ENCODE measurements at regions not wholly inside any gene's neighbourhood (a gene's known extent, or its start where the extent isn't known, plus 50 kb on each side); places are given as distances from the start of the nearest gene placed in this dataset.

DNA sequence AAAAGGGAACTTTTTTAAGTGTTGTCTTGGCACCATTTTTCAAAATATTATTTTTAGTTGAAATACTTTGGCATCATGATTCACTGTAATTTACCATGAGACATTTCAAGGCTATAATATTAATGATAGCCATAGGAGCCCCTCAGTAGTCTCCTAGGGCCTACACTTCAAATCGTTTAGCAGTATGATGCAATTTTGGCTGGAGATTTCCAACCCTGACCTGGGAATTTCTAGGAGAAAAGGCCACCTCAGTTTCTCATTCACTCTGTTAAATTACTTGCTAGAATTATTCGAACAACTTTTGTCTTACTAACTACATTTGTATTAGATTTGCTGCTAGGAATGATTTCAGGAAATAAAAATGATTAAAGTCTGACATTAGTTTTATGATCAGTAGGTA is 1610.9 kb upstream of the RAG2 start:
- no peaks in the 10 kb centered on the region for H3K36me3 Mint-ChIP-seq (ENCODE audit: insufficient read depth, unreplicated experiment)
- DNase-seq = no peak
- no TSS peak for BruUV-seq (replicated peaks)
- no peaks in the 10 kb centered on the region for H3K27me3 Mint-ChIP-seq (ENCODE audit: unreplicated experiment)
- intact Hi-C loops (cut with micrococcal nuclease; ENCODE audit: unreplicated experiment) = no loop called here
- H3K4me3 Mint-ChIP-seq (ENCODE audit: low read depth, unreplicated experiment) = no peak overlapping the region
- CTCF ChIA-PET = no interaction called here
- no peaks in the 10 kb centered on the region for H3K4me1 Mint-ChIP-seq (ENCODE audit: low read depth, unreplicated experiment)
- TF ChIP-seq, protein P1, sequence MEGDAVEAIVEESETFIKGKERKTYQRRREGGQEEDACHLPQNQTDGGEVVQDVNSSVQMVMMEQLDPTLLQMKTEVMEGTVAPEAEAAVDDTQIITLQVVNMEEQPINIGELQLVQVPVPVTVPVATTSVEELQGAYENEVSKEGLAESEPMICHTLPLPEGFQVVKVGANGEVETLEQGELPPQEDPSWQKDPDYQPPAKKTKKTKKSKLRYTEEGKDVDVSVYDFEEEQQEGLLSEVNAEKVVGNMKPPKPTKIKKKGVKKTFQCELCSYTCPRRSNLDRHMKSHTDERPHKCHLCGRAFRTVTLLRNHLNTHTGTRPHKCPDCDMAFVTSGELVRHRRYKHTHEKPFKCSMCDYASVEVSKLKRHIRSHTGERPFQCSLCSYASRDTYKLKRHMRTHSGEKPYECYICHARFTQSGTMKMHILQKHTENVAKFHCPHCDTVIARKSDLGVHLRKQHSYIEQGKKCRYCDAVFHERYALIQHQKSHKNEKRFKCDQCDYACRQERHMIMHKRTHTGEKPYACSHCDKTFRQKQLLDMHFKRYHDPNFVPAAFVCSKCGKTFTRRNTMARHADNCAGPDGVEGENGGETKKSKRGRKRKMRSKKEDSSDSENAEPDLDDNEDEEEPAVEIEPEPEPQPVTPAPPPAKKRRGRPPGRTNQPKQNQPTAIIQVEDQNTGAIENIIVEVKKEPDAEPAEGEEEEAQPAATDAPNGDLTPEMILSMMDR (IDR thresholded peaks at IDR 0.05; ENCODE audit: unreplicated experiment) = no peak
- H3K27ac Mint-ChIP-seq (ENCODE audit: unreplicated experiment) = no peak overlapping the region
- peaks cover 2% of the 10 kb centered on the region for H3K9me3 Mint-ChIP-seq (ENCODE audit: low read depth, unreplicated experiment)

DNA sequence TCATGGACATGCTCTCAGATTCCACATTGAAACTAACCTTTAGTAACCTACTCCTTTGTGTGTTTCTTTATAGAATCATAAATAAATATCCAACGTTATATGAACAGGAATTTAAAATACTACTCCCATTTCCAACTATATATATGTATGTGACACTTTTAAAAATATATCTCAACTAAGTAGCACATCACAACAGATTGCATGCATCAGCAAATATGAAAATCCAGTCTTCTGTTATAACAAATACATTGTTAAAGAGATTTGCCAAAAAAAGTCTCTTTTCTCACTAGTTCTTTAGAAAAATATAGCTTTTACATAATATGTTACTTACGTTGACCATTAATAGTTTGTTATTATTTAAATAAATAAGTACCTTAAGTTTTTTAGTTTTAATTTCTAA is 1608.6 kb upstream of the RAG2 start:
- intact Hi-C loops (cut with micrococcal nuclease; ENCODE audit: unreplicated experiment) = no loop called here
- Mint-ChIP-seq H3K4me3 (ENCODE audit: low read depth, unreplicated experiment) (no peak overlapping the region), H3K4me1 (ENCODE audit: low read depth, unreplicated experiment) (no peaks in the 10 kb centered on the region), H3K9me3 (ENCODE audit: low read depth, unreplicated experiment) (peaks cover 7% of the 10 kb centered on the region), H3K27ac (ENCODE audit: unreplicated experiment) (no peak overlapping the region), H3K36me3 (ENCODE audit: insufficient read depth, unreplicated experiment) (no peaks in the 10 kb centered on the region), H3K27me3 (ENCODE audit: unreplicated experiment) (no peaks in the 10 kb centered on the region)
- DNase-seq = no peak
- BruUV-seq (replicated peaks) = no TSS peak
- TF ChIP-seq, protein P1 (IDR thresholded peaks at IDR 0.05; ENCODE audit: unreplicated experiment) = no peak
- CTCF ChIA-PET = interaction anchor here (0.6 kb wide), 1 partner anchor 244 kb away, joined by 4 read pairs; no protein-coding TSS in a partner anchor

DNA sequence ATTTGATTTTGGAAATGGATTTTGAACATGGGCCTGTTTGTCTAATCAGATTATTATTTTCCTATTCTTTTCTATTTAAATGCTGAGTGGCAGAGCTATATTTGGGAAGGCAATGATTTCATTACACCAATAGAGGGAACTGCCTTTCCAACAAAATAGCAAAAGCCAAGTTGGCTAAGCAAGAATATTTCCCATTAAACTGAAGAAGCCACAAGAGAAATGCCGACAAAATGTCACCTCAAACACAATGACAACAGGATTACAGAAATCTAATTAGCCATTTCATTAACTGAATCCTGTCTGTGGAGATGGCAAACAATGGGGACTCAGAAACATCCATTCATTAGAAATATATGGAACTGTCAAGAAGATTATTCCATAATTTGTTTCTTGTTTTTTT is 1593.1 kb upstream of the RAG2 start:
- no peak overlapping the region for H3K27ac Mint-ChIP-seq (ENCODE audit: unreplicated experiment)
- DNase-seq = no peak

DNA sequence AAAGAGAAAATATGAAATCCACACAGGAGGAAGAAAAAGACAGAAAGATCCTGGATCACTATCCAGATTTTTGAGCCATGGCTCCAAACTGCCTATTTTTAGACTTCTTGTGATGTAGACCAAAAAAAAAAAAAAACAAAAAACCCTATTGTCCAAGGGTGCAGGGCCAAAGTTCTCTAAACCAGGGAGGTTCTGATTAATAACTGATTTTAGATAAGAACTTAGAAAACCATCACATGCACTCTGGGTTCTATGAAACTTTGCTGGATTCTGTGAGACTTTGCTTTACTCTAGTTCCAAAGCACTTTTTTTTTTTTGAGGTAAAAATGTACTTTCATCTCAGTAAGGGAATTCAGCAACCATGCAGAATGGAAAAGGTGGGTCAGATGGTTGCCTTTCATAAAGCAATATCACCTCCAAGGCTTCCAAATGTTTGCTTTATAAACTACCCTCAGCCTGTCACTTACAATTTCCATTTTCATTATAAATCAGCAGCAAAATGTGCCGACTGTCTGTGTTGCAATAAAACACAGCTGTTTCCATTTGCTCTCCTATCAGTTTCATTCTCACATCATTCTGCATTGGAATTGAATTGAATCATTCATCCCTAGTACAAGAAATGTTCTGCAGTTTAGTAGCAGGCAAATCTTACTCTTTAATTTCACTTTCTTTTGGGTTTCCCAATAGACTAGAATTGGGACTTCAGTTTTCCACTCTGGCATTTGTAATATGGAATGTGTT is 1584.3 kb upstream of the RAG2 start:
- no peak for DNase-seq
- intact Hi-C loops (cut with micrococcal nuclease; ENCODE audit: unreplicated experiment) = loop anchor here (10.0 kb wide), 1 partner anchor 237 kb away; no protein-coding TSS in a partner anchor
- H3K4me3 Mint-ChIP-seq (ENCODE audit: low read depth, unreplicated experiment) = no peak overlapping the region

More for the DNA sequence above, 1593.1 kb upstream of the RAG2 start:
- H3K27me3 Mint-ChIP-seq (ENCODE audit: unreplicated experiment) = no peaks in the 10 kb centered on the region
- no peaks in the 10 kb centered on the region for H3K4me1 Mint-ChIP-seq (ENCODE audit: low read depth, unreplicated experiment)
- no peaks in the 10 kb centered on the region for H3K36me3 Mint-ChIP-seq (ENCODE audit: insufficient read depth, unreplicated experiment)
- no peak overlapping the region for H3K4me3 Mint-ChIP-seq (ENCODE audit: low read depth, unreplicated experiment)
- TF ChIP-seq, protein P1 (IDR thresholded peaks at IDR 0.05; ENCODE audit: unreplicated experiment) = no peak
- no TSS peak for BruUV-seq (replicated peaks)
- H3K9me3 Mint-ChIP-seq (ENCODE audit: low read depth, unreplicated experiment) = peaks cover 7% of the 10 kb centered on the region
- CTCF ChIA-PET = no interaction called here
- intact Hi-C loops (cut with micrococcal nuclease; ENCODE audit: unreplicated experiment) = no loop called here

More for the DNA sequence above, 1584.3 kb upstream of the RAG2 start:
- no peaks in the 10 kb centered on the region for H3K27me3 Mint-ChIP-seq (ENCODE audit: unreplicated experiment)
- H3K9me3 Mint-ChIP-seq (ENCODE audit: low read depth, unreplicated experiment) = no peaks in the 10 kb centered on the region
- TF ChIP-seq, protein P1 (IDR thresholded peaks at IDR 0.05; ENCODE audit: unreplicated experiment) = no peak
- H3K36me3 Mint-ChIP-seq (ENCODE audit: insufficient read depth, unreplicated experiment) = no peaks in the 10 kb centered on the region
- no TSS peak for BruUV-seq (replicated peaks)
- CTCF ChIA-PET = no interaction called here
- no peak overlapping the region for H3K27ac Mint-ChIP-seq (ENCODE audit: unreplicated experiment)
- peaks cover 21% of the 10 kb centered on the region for H3K4me1 Mint-ChIP-seq (ENCODE audit: low read depth, unreplicated experiment)

Data from Calu3 (cell line).